ENCODE measurements at regions not wholly inside any gene's neighbourhood (a gene's known extent, or its start where the extent isn't known, plus 50 kb on each side); places are given as distances from the start of the nearest gene placed in this dataset.

DNA sequence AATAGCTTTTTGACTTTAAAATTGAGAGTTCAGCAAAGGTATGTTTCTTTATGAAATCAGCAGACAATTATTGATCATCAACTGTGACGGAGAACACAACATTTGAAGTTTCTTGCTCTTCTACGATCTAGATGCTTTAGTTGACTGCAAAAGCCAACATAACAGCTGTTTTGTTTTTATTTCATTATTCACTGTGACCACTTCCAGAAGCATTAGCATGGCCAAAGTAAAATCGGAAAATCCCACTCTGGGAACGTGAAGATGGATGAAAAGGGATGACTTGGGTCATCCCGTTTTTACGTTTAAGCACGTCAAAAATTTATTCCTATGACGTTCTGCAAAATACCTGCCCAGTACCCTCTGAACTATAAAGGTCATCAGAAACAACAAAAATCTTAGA is 833.0 kb upstream of the ADAMTS5 start:
- TF ChIP-seq, protein P1, sequence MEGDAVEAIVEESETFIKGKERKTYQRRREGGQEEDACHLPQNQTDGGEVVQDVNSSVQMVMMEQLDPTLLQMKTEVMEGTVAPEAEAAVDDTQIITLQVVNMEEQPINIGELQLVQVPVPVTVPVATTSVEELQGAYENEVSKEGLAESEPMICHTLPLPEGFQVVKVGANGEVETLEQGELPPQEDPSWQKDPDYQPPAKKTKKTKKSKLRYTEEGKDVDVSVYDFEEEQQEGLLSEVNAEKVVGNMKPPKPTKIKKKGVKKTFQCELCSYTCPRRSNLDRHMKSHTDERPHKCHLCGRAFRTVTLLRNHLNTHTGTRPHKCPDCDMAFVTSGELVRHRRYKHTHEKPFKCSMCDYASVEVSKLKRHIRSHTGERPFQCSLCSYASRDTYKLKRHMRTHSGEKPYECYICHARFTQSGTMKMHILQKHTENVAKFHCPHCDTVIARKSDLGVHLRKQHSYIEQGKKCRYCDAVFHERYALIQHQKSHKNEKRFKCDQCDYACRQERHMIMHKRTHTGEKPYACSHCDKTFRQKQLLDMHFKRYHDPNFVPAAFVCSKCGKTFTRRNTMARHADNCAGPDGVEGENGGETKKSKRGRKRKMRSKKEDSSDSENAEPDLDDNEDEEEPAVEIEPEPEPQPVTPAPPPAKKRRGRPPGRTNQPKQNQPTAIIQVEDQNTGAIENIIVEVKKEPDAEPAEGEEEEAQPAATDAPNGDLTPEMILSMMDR (conservative IDR thresholded peaks at IDR 0.05): no peak
- TF ChIP-seq ZFX (IDR thresholded peaks at IDR 0.05): no peak
